Epithelial cell of proximal tubule (primary cell): ENCODE measurements at regions not wholly inside any gene's neighbourhood (a gene's known extent, or its start where the extent isn't known, plus 50 kb on each side); places are given as distances from the start of the nearest gene placed in this dataset.

Experiments used
- DNase-seq: peaks from one replicate; pipeline ENCODE4 v3.0.0-alpha.2; 2011; ENCODE audit warnings: low read depth
- H3K4me3 ChIP-seq: 2 replicates; pipeline ENCODE4 v1.5.1; 2011; ENCODE audit warnings: low read depth, mild to moderate bottlenecking, low read length
- TF ChIP-seq, protein P1 (sequence below): conservative IDR thresholded peaks from 2 replicates; pipeline ENCODE4 v1.5.1; 2012; ENCODE audit warnings: low read depth, mild to moderate bottlenecking, low read length

DNA sequence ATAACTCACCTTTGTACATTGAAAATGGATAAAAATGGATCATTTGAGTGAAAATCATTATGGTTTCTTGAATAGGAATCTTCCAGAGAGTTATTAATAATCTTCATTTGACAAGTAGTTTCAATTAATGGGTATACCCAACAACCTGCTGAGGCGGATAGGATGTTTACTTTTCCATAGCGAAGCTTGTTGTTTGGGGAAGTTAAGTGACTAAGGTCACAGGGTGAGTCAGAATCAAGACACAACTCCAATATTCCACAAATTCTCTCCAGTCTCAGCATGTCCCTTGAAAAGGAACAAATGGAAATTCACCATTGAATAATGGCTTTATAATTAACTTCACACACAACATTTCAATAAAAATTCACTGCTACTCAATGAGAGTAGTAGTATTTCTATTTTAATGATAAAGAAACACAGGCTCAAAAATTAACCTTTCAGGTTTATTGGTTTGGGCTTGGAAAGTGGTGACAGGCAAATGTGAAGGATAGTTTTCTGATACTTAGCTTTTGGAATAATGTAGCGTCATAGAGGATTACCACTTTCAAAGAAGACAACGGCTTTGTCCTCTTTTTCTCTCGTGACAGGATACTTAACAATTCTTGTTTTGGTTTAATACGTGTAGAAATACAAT lies 211.3 kb downstream of the GPD2 start:
- TF ChIP-seq, protein P1, sequence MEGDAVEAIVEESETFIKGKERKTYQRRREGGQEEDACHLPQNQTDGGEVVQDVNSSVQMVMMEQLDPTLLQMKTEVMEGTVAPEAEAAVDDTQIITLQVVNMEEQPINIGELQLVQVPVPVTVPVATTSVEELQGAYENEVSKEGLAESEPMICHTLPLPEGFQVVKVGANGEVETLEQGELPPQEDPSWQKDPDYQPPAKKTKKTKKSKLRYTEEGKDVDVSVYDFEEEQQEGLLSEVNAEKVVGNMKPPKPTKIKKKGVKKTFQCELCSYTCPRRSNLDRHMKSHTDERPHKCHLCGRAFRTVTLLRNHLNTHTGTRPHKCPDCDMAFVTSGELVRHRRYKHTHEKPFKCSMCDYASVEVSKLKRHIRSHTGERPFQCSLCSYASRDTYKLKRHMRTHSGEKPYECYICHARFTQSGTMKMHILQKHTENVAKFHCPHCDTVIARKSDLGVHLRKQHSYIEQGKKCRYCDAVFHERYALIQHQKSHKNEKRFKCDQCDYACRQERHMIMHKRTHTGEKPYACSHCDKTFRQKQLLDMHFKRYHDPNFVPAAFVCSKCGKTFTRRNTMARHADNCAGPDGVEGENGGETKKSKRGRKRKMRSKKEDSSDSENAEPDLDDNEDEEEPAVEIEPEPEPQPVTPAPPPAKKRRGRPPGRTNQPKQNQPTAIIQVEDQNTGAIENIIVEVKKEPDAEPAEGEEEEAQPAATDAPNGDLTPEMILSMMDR, result no peak
- no peak for DNase-seq
- H3K4me3 ChIP-seq, result no peak overlapping the region

DNA sequence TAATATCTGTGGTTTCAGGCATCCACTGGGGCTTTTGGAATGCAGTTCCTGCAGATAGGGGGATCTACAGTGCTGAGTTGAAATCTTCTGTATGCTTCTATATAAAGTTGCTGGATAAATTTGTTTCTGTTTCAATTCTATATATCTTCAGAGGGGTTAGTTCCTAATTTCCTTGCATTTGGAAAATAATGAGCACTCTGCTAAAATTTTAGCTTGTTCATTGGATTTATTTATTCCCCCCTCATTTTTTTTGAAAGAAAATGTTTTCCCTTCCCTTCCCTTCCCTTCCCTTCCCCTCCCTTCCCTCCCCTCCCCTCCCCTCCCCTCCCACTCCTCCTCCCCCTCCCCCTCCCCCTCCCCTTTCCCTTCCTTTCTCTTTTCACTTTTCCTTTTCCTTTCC lies 212.3 kb downstream of the GPD2 start:
- TF ChIP-seq, protein P1, result no peak
- no peak for DNase-seq
- no peak overlapping the region for H3K4me3 ChIP-seq

- DNase-seq, result no peak
- no peak overlapping the region for H3K4me3 ChIP-seq
- TF ChIP-seq, protein P1, result no peak
These were observed 213.4 kb downstream of the GPD2 start for GRCh38 chr2:156649596-156649995.

DNA sequence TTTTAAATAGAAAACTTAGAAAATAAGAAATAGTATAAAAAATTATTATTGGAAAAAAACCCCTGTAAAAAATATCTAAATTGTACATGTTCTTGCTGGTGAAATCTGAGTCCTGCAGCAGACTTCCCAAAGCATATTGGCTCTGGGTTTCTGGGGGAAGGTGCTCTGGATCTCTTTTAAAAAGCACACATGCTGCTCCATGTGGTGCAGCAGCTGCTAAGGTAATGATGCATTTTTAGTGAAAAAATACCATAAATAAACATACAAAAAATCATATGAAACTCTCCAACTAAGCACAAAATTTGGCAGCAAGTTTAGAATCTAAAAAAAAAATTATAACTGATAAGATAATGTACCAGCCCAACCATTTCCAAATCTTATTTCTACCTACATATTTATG lies 216.5 kb downstream of the GPD2 start:
- DNase-seq, result no peak
- TF ChIP-seq, protein P1, result no peak
- no peak overlapping the region for H3K4me3 ChIP-seq

DNA sequence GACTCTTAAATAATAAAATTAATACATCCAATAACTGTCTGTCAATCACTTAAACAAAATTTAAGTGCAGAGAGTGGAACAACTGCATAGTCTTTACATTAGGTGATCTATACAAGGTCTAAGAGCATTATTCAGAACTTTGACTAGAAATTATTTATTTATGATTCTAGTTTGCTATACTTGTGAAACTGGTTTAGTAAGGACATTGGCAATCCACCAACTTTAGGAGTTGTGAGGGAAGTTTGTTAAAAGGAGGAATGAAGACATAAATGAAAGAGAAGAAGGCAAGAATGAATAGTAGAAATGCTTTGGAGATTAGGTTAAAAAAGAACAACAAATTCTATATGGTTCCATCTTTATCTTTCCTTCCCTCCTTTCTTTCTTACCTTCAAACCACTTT lies 217.5 kb downstream of the GPD2 start:
- H3K4me3 ChIP-seq, result no peak overlapping the region
- TF ChIP-seq, protein P1, result no peak
- DNase-seq, result no peak

DNA sequence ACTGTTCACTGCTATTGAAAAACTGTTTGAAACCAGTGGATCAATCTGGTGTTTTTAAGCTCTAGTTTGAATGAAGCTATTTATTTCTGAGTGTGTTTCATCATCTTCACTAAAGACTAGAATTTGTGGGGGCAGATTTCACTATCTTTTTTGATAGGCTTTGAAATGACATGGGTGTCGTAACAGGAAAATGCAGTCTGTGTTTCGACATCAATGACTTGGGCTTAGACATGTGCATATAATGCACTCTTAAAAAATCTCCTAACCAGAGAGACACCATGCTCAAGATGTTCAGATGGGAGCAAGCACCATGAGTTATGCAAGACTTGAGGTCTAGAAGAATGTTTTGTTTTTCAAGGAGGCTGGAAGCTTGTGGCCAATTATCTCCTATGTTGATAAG lies 221.6 kb downstream of the GPD2 start:
- TF ChIP-seq, protein P1, result no peak
- DNase-seq, result no peak

DNA sequence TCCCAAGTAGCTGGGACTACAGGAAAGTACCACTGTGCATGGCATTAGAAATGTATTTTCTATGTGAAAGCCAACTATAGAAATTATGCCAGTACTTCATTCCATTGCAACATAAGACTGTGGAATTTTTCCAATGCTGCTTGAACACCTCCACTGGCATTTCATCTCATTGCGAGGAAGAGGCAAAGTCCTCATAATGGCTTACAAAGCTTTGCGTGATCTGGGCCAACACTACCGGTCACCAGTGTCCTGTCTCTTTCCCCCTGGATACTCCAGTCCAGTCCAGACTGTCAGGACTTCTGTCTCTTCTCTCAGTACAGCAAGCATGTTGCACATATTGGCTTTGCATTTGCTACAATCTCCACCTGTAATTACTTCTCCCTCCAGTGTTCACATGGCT lies 223.5 kb downstream of the GPD2 start:
- no peak for DNase-seq
- TF ChIP-seq, protein P1, result no peak
- no peak overlapping the region for H3K4me3 ChIP-seq

More for the DNA sequence above, 221.6 kb downstream of the GPD2 start:
- H3K4me3 ChIP-seq, result no peak overlapping the region
